ENCODE measurements at regions not wholly inside any gene's neighbourhood (a gene's known extent, or its start where the extent isn't known, plus 50 kb on each side); places are given as distances from the start of the nearest gene placed in this dataset.

GRCh38 chr5:26563979-26564378 is 474.4 kb downstream of the CDH9 start:
- H3K36me3 ChIP-seq (replicated peaks in 1 of 2; ENCODE audit: control insufficient read depth in 1 of 2, insufficient read depth in 2 of 2, low read length in 2 of 2): no peaks in the 10 kb centered on the region
- ChIA-PET POLR2A (no interaction called here), CTCF (ENCODE audit: low intra/inter-chr PET ratio, low total read pairs) (no interaction called here)
- H3K79me2 ChIP-seq (ENCODE audit: insufficient read depth, low read length): no peaks in the 10 kb centered on the region
- DNase-seq (ENCODE audit: low spot score) (no peak), FAIRE-seq (no peak), ATAC-seq (no peak)
- H3K9me3 ChIP-seq (ENCODE audit: low read length): no peaks in the 10 kb centered on the region
- no peaks in the 10 kb centered on the region for H4K20me1 ChIP-seq (ENCODE audit: insufficient read depth, low read length)
- H3K27me3 ChIP-seq (ENCODE audit: control insufficient read depth in 1 of 2, insufficient read depth in 2 of 2, low read length in 2 of 2): no peaks in the 10 kb centered on the region
- H3K4me3 ChIP-seq (replicated peaks in 1 of 3; ENCODE audit: insufficient read depth in 1 of 3, low read depth in 2 of 3, low read length in 3 of 3): no peak overlapping the region
- no peak overlapping the region for H2AFZ ChIP-seq (ENCODE audit: low read length)
- 3% methylated on average over 2 of the region's 2 CpGs for WGBS (ENCODE audit: low lambda C conversion rate)
- no peak overlapping the region for H3K9ac ChIP-seq (ENCODE audit: insufficient read depth, low read depth, low read length)
- no peak overlapping the region for H3K4me2 ChIP-seq (ENCODE audit: low read depth, low read length)
- no peaks in the 10 kb centered on the region for H3K4me1 ChIP-seq (ENCODE audit: insufficient read depth, low read length)
- in situ Hi-C loops (cut with HindIII; ENCODE audit: extremely low pct_ligation_motif_present, low pct_unique_long_range_greater_than_20kb) (no loop called here), intact Hi-C loops (cut with micrococcal nuclease; ENCODE audit: unreplicated experiment) (no loop called here)
- no TSS peak for BruUV-seq (replicated peaks)
- H3K27ac ChIP-seq (ENCODE audit: extremely low read length, insufficient read depth, low read length): no peak overlapping the region
- no peak for TF ChIP-seq ZNF816 (CRISPR knock-in tag; IDR thresholded peaks at IDR 0.05; ENCODE audit: borderline replicate concordance)
- no peak for TF ChIP-seq ZC3H13 (CRISPR knock-in tag; IDR thresholded peaks at IDR 0.05)
- TF ChIP-seq HNRNPUL1 (IDR thresholded peaks at IDR 0.05; ENCODE audit: low read depth, low read length): no peak
- TF ChIP-seq ZBTB3 (CRISPR knock-in tag; IDR thresholded peaks at IDR 0.05; ENCODE audit: borderline replicate concordance, low read depth): no peak
- TF ChIP-seq ZNF292 (CRISPR knock-in tag; IDR thresholded peaks at IDR 0.05; ENCODE audit: borderline replicate concordance, low read depth): no peak
- TF ChIP-seq TCF7 (IDR thresholded peaks at IDR 0.05; ENCODE audit: low read depth): no peak
- no peak for TF ChIP-seq ZNF784 (CRISPR knock-in tag; IDR thresholded peaks at IDR 0.05; ENCODE audit: borderline replicate concordance)
- no peak for TF ChIP-seq AFF4 (CRISPR knock-in tag; IDR thresholded peaks at IDR 0.05)
